ENCODE measurements at regions not wholly inside any gene's neighbourhood (a gene's known extent, or its start where the extent isn't known, plus 50 kb on each side); places are given as distances from the start of the nearest gene placed in this dataset.

DNA sequence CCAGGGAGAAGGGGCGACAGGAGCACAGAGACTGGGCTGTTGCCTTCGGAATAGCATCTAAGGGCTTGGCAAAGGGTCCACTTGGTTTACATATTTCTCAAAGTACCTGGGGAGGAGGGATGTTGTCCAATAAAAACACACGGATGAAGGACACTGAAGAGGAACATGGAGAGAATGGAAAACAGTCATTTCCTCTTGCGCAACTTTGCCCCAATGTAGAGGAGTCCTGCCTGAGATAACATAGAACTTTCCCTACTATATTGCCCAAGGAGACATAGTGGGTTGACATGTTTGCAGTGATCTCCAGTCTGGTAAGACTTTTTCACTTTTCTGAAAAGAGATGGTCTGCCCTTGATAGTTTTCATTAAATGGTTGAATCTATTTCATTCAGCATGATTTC is 468.8 kb upstream of the SUCLG2 start:
- TF ChIP-seq GATA3 (IDR thresholded peaks at IDR 0.05; ENCODE audit: low read depth, low read length) (no peak), GATA2 (IDR thresholded peaks at IDR 0.05; ENCODE audit: low read depth, low read length) (no peak)

DNA sequence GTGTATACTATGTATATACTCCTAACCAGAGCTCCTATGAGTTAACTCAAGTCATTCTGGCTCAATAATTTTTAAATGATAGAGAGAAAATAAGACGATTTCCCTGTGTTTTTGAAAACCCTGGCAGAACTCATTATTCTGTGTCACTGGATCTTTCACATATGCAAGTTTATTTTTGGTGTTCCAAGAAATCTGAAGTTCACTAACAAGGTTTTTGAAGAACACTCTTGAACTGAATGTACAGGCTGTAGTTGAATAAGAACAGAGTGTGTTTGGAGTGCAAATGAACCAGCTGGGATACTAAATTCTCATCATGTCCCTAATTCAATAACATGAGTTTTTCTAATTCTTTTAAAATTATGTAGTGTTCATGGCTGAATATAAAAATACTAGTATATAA is 466.9 kb upstream of the SUCLG2 start:
- TF ChIP-seq GATA2 (IDR thresholded peaks at IDR 0.05; ENCODE audit: low read depth, low read length) (no peak), GATA3 (IDR thresholded peaks at IDR 0.05; ENCODE audit: low read depth, low read length) (no peak)

DNA sequence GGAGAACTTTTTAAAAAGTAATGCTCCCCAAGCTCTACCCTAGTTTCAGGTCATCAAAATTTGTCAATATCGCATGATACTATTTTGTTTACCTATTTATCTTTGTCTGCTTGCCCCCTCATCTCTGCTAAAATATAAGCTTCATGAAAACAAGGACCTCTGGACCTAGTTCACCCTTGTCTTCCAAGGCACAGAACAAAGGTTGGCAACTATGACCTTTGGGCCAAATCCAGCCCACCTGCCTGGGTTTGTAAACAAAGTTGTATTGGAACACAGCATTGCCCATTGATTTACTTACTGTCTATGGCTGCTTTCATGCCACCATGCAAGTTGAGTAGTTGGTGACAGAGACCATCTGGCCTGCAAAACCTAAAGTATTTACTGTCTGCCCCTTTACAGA is 462.2 kb upstream of the SUCLG2 start:
- TF ChIP-seq GATA3 (IDR thresholded peaks at IDR 0.05; ENCODE audit: low read depth, low read length) (no peak), GATA2 (IDR thresholded peaks at IDR 0.05; ENCODE audit: low read depth, low read length) (no peak)

DNA sequence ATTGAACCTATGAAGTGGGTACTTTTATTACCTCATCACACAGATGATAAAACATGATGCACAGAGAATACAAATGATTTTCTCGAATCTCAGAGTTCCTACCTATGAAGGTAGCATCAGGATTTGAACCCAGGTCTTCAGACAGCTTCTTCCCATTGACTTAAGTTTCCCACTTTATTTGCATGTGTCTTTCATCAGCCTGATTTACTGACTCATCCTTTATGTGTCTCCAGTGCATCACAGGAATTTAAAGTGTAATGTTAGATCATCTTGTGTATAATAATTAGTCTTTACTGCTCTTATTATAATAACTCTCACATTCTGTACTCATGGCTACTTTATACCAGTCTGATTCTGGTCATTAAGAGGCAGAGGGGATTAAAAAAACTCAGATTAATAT is 449.4 kb upstream of the SUCLG2 start:
- no peak for TF ChIP-seq GATA3 (IDR thresholded peaks at IDR 0.05; ENCODE audit: low read depth, low read length)
- no peak for TF ChIP-seq GATA2 (IDR thresholded peaks at IDR 0.05; ENCODE audit: low read depth, low read length)

DNA sequence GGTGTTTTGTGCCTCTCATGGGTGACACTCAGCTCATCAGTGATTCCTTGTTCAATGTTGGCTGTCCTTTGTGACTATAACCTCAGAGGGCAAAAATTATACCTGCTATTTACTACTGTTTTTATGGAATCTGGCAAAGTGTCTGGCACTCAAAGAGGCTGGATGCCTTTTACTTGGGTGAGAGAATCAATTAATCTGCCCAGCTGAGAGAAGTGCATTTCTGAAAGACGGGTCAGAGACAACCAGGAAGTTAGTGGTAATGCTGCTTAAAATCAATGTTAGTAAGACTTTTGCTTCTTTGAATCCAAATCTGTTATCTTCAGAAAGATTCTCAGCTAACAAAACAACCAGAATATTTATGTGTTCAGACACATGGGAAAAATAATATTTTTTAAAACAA is 436.2 kb upstream of the SUCLG2 start:
- no peak for TF ChIP-seq GATA2 (IDR thresholded peaks at IDR 0.05; ENCODE audit: low read depth, low read length)
- no peak for TF ChIP-seq GATA3 (IDR thresholded peaks at IDR 0.05; ENCODE audit: low read depth, low read length)

DNA sequence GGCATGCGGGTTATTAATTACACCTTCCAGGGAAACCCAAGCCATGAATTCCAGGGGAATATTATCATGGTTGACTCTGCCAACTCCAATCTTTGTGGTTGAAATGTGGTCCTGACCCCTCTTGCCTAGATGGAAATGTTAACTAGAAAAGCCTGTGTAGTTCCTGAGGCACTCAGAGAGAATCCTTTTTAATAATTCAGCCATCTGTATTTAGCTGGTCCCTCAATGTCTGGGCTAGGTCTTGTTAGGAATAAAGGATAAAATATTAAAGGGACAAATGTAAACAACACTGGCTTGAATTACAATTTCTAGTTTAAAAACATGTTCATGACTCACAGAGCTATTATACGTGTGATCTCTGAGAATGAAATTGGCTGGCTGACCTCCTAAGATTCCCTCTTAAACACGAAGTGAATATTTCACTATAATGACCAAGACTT is 435.2 kb upstream of the SUCLG2 start:
- TF ChIP-seq GATA2 (IDR thresholded peaks at IDR 0.05; ENCODE audit: low read depth, low read length) (no peak), GATA3 (IDR thresholded peaks at IDR 0.05; ENCODE audit: low read depth, low read length) (no peak)

DNA sequence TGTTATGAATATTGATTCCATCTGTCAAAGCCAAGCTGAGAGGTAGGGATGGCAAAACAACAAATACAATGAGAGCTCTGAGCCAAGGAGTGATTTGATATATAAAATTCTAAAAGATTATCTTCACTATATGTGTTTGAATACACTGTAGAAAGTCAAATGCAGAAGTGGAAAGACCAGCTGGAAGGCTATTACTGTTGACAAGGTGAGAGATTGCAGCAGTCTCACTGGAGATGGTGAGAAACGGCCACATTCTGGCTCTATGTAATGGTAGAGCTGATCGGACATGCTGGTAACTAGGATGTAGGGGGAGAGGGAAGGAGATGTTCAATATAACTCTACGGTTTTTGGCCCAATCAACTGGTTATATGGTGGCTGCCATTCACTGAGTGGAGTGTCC is 434.2 kb upstream of the SUCLG2 start:
- TF ChIP-seq GATA2 (IDR thresholded peaks at IDR 0.05; ENCODE audit: low read depth, low read length) (no peak), GATA3 (IDR thresholded peaks at IDR 0.05; ENCODE audit: low read depth, low read length) (no peak)

DNA sequence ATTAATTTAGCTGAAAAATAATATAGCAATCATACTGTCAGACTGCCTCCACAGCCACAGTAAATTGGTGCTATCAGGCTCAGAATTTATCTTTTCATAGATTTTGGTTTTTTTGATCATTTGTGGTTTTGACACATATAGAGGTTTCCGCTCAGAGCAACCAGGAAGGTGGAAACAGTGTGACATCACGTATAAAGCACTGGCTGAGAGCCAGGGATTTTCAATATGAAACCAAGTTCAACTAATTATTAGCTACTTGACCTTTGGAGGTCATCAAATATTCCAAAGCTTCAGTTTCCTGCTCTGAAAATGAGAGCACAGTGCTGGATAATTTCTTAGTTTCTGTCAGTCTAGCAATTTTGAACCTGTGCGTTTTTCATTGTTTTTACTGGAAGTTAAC is 433.8 kb upstream of the SUCLG2 start:
- TF ChIP-seq GATA3 (IDR thresholded peaks at IDR 0.05; ENCODE audit: low read depth, low read length): no peak
- TF ChIP-seq GATA2 (IDR thresholded peaks at IDR 0.05; ENCODE audit: low read depth, low read length): no peak

DNA sequence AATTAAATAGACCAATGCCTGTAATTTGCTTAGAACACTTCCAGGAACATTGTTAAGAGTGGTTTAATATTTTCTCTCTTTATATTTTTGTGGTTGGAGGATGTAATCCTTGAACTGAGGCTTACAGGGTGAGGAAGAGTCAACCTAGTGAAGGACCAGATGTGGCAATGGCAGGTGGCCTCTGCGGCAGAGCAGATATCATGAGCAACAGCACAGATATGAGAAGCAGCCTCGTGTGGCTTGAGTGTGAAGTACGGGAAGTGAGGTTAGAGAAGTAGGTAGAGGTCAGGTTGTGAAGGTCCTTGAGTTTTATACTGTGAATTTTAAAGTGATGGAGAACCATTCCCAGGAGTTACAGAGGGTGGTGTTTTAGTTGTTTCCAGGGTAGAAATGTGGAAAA is 417.6 kb upstream of the SUCLG2 start:
- no peak for TF ChIP-seq GATA3 (IDR thresholded peaks at IDR 0.05; ENCODE audit: low read depth, low read length)
- TF ChIP-seq GATA2 (IDR thresholded peaks at IDR 0.05; ENCODE audit: low read depth, low read length): no peak

DNA sequence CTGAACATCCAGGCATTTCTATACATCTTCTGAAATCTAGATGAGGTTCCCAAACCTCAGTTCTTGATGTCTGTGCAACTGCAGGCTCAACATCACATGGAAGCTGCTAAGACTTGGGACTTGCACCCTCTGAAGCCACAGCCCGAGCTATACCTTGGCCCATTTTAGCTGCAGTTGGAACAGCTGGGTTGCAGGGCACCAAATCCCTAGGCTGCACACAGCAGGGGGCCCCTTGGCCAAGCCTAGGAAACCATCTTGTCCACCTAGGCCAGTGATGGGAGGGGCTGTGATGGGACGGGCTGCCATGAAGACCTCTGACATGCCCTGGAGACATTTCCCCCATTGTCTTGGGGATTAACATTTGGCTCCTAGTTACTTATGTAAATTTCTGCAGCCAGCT is 415.8 kb upstream of the SUCLG2 start:
- TF ChIP-seq GATA3 (IDR thresholded peaks at IDR 0.05; ENCODE audit: low read depth, low read length) (no peak), GATA2 (IDR thresholded peaks at IDR 0.05; ENCODE audit: low read depth, low read length) (no peak)

DNA sequence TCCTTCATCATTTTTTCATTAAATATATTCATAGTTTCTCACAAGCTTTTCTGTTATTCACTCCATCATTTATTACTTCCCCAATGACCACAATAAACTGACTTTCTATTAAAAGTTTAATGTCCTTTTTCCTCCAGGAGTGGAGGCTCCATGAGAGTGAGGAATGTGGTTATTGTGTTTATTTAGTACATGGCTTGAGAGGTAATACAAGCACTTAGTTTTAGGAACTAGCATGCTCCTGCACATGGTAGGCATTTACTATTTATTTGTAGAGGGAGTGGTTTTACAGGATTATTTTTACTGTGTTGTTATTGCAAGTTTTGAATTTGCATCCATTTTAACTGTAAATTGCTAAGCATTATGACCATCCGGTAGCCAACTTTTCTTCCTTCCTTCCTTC is 412.9 kb upstream of the SUCLG2 start:
- TF ChIP-seq GATA2 (IDR thresholded peaks at IDR 0.05; ENCODE audit: low read depth, low read length) (no peak), GATA3 (IDR thresholded peaks at IDR 0.05; ENCODE audit: low read depth, low read length) (no peak)

DNA sequence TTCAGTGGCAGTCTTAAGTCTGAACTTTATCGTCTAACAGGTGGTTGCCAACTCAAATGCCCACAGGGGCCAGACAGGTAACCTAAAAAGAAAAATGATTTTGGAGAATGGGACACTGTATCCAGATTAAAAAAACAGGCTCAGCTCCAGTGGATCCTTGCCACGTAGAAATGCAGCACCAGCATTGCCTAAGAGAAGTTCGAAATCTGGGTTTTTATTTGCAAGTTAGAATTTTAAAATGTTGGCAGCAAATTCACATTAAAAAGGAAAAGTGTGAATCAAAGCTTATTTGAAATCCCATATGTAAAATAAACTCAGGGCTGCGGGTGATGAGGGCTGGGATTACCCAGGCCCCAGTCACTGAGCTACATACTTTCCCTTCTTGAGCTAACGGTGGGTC is 408.5 kb upstream of the SUCLG2 start:
- TF ChIP-seq GATA2 (IDR thresholded peaks at IDR 0.05; ENCODE audit: low read depth, low read length): no peak
- no peak for TF ChIP-seq GATA3 (IDR thresholded peaks at IDR 0.05; ENCODE audit: low read depth, low read length)

DNA sequence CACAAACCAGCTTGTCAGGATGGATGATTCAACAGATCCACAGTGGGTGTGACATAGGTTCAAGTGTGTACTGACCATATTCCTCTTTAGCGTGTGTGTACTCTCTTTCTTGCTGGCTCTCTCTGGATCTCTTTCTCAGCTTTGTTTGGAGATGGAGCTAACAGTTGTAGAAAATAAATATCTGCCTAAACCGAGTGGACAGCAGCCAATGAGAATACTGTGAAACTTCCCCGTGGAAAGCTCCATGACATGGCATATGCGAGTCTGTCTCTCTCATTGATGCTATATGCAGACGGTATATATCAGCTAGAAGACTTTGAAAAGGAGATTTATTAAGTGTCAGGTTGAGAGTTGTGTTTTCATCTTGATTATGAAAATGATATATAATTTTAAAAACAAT is 406.5 kb upstream of the SUCLG2 start:
- TF ChIP-seq GATA3 (IDR thresholded peaks at IDR 0.05; ENCODE audit: low read depth, low read length) (no peak), GATA2 (IDR thresholded peaks at IDR 0.05; ENCODE audit: low read depth, low read length) (no peak)

DNA sequence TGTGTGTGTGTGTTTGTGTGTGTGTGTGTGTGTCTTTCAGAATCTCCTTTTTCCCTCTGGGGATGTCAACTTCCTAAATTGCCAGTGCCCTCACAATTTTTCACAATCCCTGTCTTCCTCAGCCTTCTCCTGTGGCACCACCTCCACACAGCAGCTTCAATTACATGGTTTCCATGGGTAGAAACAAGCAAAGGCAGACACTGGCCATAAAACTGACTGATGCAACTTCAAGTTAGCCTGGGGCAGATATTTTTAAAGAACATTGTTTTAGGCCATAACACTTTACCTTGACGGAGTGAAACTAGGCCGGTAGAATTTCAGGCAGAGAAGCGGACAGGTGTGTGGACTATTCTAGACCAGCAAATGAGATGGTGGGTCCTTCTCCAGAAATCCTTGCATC is 405.8 kb upstream of the SUCLG2 start:
- TF ChIP-seq GATA3 (IDR thresholded peaks at IDR 0.05; ENCODE audit: low read depth, low read length) (no peak), GATA2 (IDR thresholded peaks at IDR 0.05; ENCODE audit: low read depth, low read length) (no peak)

DNA sequence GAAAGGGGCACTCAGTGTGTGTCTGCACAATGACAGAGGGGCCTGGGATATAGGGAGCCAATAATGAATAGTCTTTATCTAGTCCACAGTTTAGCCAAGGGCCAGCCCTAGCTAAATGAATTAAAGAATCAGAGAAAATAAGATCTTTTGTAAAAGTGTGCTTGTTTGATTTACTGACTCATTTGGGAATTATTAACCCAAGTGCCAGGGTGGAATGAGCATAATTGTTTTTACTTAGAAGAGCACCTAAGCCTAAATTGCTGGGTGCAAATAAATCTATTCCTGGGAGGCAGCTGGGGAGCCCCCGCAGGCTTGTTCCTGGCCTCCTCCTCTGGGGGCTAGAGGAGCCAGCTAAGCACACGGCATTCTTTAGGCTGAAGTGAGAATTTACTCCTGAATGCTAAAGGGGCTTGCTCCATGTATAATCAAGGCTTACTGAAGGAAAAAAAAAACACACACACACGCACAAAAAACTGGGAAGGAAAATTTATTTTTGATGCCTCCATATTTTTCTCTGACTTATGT is 405.3 kb upstream of the SUCLG2 start:
- TF ChIP-seq GATA3 (IDR thresholded peaks at IDR 0.05; ENCODE audit: low read depth, low read length) (no peak), GATA2 (IDR thresholded peaks at IDR 0.05; ENCODE audit: low read depth, low read length) (no peak)

DNA sequence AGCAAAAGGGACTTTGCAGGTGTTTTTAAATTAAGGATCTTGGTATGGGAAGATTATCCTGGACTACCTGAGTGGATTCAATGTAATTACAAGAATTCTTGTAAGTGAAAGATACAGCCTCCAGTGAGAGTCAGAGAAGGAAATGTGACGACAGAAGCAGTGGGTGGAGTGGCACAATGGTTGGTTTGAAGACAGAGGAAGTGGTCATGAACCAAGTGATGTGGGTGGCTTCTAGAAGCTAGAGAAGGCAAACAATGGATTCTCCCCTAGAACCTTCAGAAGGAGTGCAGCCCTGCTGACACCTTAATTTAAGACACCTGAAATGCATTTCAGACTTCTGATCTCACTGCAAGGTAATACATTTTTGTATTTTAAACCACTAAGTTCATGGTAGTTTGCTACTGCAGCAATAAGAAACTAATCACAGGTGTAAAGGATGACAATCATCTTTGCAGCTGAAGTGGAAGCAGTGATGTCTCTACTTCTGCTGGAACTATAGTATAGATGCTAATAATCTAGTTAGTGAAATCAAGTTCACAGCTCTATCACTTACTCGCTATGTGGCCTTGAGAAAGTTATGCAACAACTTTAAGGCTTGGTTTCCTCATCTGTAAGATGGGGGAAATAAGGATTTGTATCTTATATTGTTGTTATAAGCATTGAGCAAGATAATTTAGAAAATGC is 403.4 kb upstream of the SUCLG2 start:
- TF ChIP-seq GATA2 (IDR thresholded peaks at IDR 0.05; ENCODE audit: low read depth, low read length) (no peak), GATA3 (IDR thresholded peaks at IDR 0.05; ENCODE audit: low read depth, low read length) (no peak)
